ENCODE measurements at regions not wholly inside any gene's neighbourhood (a gene's known extent, or its start where the extent isn't known, plus 50 kb on each side); places are given as distances from the start of the nearest gene placed in this dataset.
A peak's percentile ranks its signal among the peaks of the same experiment; 100 is the strongest.
"Not testable (repeated sequence)": the region's sequence is repeated elsewhere in the genome, so short reads cannot be mapped to it uniquely, and the experiment has no call there.

GRCh38 chr3:26307787-26308186 lies 314.8 kb upstream of the LRRC3B start:
- peaks cover 0 to 12% (median 3%) of the 10 kb centered on the region in 4 donors for H3K9me3 ChIP-seq
- WGBS, 5 donors, result 66 to 84% (median 78%) methylated on average over 3 of the region's 3 CpGs
- H3K36me3 ChIP-seq, result no peaks in the 10 kb centered on the region
- no peak overlapping the region for H3K27ac ChIP-seq
- intact Hi-C loops (cut with DNase I; ENCODE audit: low total_unique reads), result no loop called here
- no peaks in the 10 kb centered on the region for H3K27me3 ChIP-seq
- no peak for TF ChIP-seq POLR2A (IDR thresholded peaks at IDR 0.05)
- no peak for TF ChIP-seq POLR2AphosphoS5 (IDR thresholded peaks at IDR 0.05)
- TF ChIP-seq EP300 (IDR thresholded peaks at IDR 0.05), result no peak
- no peak for TF ChIP-seq CTCF (IDR thresholded peaks at IDR 0.05)
- no peaks in the 10 kb centered on the region for H3K4me1 ChIP-seq
- H3K4me3 ChIP-seq, result no peak overlapping the region
- DNase-seq, result peak in 1 of 2 donors; percentile 36

- DNase-seq, result no peak
- 67 to 88% (median 83%) methylated on average over 3 of the region's 3 CpGs for WGBS, 5 donors
- intact Hi-C loops (cut with DNase I; ENCODE audit: low total_unique reads), result no loop called here
- H3K36me3 ChIP-seq, result no peaks in the 10 kb centered on the region
- H3K4me1 ChIP-seq, result no peaks in the 10 kb centered on the region
- H3K9me3 ChIP-seq, result peaks cover 0 to 12% (median 3%) of the 10 kb centered on the region in 4 donors
- H3K4me3 ChIP-seq, result no peak overlapping the region
- H3K27ac ChIP-seq, result no peak overlapping the region
- no peaks in the 10 kb centered on the region for H3K27me3 ChIP-seq
- no peak for TF ChIP-seq POLR2A (IDR thresholded peaks at IDR 0.05)
Measured at GRCh38 chr3:26308454-26308853, 314.1 kb upstream of the LRRC3B start.

- H3K27me3 ChIP-seq; DNase-seq; H3K27ac ChIP-seq; H3K4me3 ChIP-seq; intact Hi-C loops (cut with DNase I; ENCODE audit: low total_unique reads); H3K36me3 ChIP-seq; H3K4me1 ChIP-seq: not testable (repeated sequence)
- WGBS, 5 donors, result 52 to 81% (median 71%) methylated on average over 1 of the region's 1 CpG
- H3K9me3 ChIP-seq, result peaks cover 0 to 12% (median 3%) of the 10 kb centered on the region in 4 donors
Measured at GRCh38 chr3:26309536-26309935, 313.0 kb upstream of the LRRC3B start.

- no peak for DNase-seq
- Histone ChIP-seq H3K4me1 (no peaks in the 10 kb centered on the region), H3K27me3 (no peaks in the 10 kb centered on the region), H3K4me3 (no peak overlapping the region), H3K36me3 (no peaks in the 10 kb centered on the region), H3K27ac (no peak overlapping the region), H3K9me3 (peaks cover 0 to 15% (median 9%) of the 10 kb centered on the region in 4 donors)
- TF ChIP-seq POLR2AphosphoS5 (IDR thresholded peaks at IDR 0.05), result no peak
- TF ChIP-seq EP300 (IDR thresholded peaks at IDR 0.05), result no peak
- no peak for TF ChIP-seq CTCF (IDR thresholded peaks at IDR 0.05)
- TF ChIP-seq POLR2A (IDR thresholded peaks at IDR 0.05), result no peak
- 81 to 91% (median 89%) methylated on average over 5 of the region's 5 CpGs for WGBS, 5 donors
- intact Hi-C loops (cut with DNase I; ENCODE audit: low total_unique reads), result no loop called here
Measured at GRCh38 chr3:26312816-26313215, 309.8 kb upstream of the LRRC3B start.

- DNase-seq, result no peak
Measured at GRCh38 chr3:26316472-26316871, 306.1 kb upstream of the LRRC3B start.

GRCh38 chr3:26323741-26324140 lies 298.8 kb upstream of the LRRC3B start:
- H3K36me3 ChIP-seq; H3K27ac ChIP-seq; intact Hi-C loops (cut with DNase I; ENCODE audit: low total_unique reads); H3K4me3 ChIP-seq; H3K27me3 ChIP-seq; DNase-seq; H3K4me1 ChIP-seq: not testable (repeated sequence)
- H3K9me3 ChIP-seq, result peaks cover 0 to 14% (median 0%) of the 10 kb centered on the region in 4 donors
- WGBS, 5 donors, result 60 to 69% (median 62%) methylated on average over 5 to 6 of the region's 6 CpGs

More at GRCh38 chr3:26316472-26316871, 306.1 kb upstream of the LRRC3B start:
- Histone ChIP-seq H3K27me3 (no peaks in the 10 kb centered on the region), H3K9me3 (peaks cover 0 to 18% (median 10%) of the 10 kb centered on the region in 4 donors), H3K36me3 (no peaks in the 10 kb centered on the region), H3K4me3 (no peak overlapping the region), H3K27ac (no peak overlapping the region), H3K4me1 (no peaks in the 10 kb centered on the region)
- intact Hi-C loops (cut with DNase I; ENCODE audit: low total_unique reads), result no loop called here
- no peak for TF ChIP-seq POLR2A (IDR thresholded peaks at IDR 0.05)
- no peak for TF ChIP-seq CTCF (IDR thresholded peaks at IDR 0.05)
- TF ChIP-seq EP300 (IDR thresholded peaks at IDR 0.05), result no peak
- no peak for TF ChIP-seq POLR2AphosphoS5 (IDR thresholded peaks at IDR 0.05)

Measured in stomach (tissue), 8 donors.